ENCODE measurements at regions not wholly inside any gene's neighbourhood (a gene's known extent, or its start where the extent isn't known, plus 50 kb on each side); places are given as distances from the start of the nearest gene placed in this dataset.

DNA sequence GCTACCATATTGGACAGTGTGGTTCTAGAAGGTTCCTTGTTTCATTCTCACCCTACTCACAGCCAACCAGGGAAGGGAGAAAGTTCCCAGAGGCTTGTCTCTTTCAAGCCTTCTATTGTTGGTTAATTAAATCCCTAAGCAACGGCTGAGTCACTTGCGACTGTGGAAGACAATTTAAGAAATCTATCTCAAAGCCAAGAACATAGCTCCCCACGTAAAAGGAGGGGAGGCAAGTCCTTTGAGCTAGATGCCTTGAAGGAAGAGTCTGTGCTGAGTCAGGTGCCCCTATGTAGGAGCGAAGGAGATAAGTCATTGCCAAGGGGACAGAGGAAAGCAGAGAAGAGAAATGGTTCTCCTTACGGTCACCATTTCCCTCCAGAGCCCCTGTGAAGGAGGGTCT, 79.4 kb upstream of the PPP2R5A start:
- H3K9me2 ChIP-seq (replicated peaks; ENCODE audit: low read length): no peaks in the 10 kb centered on the region; the same call in 1 of the 2 replicates
- H3F3A ChIP-seq (ENCODE audit: low read length, unreplicated experiment): no peaks in the 10 kb centered on the region
- no peak overlapping the region for H3K4me2 ChIP-seq (ENCODE audit: low read length)
- no peak overlapping the region for H3K9ac ChIP-seq (ENCODE audit: low read length)
- no peak overlapping the region for H3K4me3 ChIP-seq (ENCODE audit: low read length)
- H3K36me3 ChIP-seq (ENCODE audit: low read depth, low read length): no peaks in the 10 kb centered on the region
- no peaks in the 10 kb centered on the region for H4K20me1 ChIP-seq (ENCODE audit: low read length)
- no peaks in the 10 kb centered on the region for H3K9me3 ChIP-seq (ENCODE audit: low read length)
- TF ChIP-seq, protein P1, sequence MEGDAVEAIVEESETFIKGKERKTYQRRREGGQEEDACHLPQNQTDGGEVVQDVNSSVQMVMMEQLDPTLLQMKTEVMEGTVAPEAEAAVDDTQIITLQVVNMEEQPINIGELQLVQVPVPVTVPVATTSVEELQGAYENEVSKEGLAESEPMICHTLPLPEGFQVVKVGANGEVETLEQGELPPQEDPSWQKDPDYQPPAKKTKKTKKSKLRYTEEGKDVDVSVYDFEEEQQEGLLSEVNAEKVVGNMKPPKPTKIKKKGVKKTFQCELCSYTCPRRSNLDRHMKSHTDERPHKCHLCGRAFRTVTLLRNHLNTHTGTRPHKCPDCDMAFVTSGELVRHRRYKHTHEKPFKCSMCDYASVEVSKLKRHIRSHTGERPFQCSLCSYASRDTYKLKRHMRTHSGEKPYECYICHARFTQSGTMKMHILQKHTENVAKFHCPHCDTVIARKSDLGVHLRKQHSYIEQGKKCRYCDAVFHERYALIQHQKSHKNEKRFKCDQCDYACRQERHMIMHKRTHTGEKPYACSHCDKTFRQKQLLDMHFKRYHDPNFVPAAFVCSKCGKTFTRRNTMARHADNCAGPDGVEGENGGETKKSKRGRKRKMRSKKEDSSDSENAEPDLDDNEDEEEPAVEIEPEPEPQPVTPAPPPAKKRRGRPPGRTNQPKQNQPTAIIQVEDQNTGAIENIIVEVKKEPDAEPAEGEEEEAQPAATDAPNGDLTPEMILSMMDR (conservative IDR thresholded peaks at IDR 0.05; ENCODE audit: low read depth, low read length): no peak
- TF ChIP-seq EZH2phosphoT487 (IDR thresholded peaks at IDR 0.05; ENCODE audit: borderline replicate concordance, low read length): no peak
- no peak for TF ChIP-seq EZH2 (IDR thresholded peaks at IDR 0.05; ENCODE audit: low read length, unreplicated experiment)
- intact Hi-C loops (cut with micrococcal nuclease): no loop called here
- H3K27ac ChIP-seq (ENCODE audit: low read length): no peak overlapping the region
- no peaks in the 10 kb centered on the region for H3K4me1 ChIP-seq (ENCODE audit: insufficient read depth, low read length)
- DNase-seq (no peak), ATAC-seq (no peak)
- ChIA-PET CTCF (interaction anchor here (0.7 kb wide), 1 partner anchor 729 kb away, joined by 4 read pairs; no protein-coding TSS in a partner anchor), POLR2A (ENCODE audit: unreplicated experiment) (interaction anchor here (0.5 kb wide), 1 partner anchor 478 kb away, joined by 7 read pairs; no protein-coding TSS in a partner anchor)
- BruUV-seq (replicated peaks): no TSS peak
- no peak overlapping the region for H2AFZ ChIP-seq (ENCODE audit: low read length)
- no peaks in the 10 kb centered on the region for H3K27me3 ChIP-seq (ENCODE audit: low read length)
- H3K79me2 ChIP-seq (ENCODE audit: low read length): no peaks in the 10 kb centered on the region

DNA sequence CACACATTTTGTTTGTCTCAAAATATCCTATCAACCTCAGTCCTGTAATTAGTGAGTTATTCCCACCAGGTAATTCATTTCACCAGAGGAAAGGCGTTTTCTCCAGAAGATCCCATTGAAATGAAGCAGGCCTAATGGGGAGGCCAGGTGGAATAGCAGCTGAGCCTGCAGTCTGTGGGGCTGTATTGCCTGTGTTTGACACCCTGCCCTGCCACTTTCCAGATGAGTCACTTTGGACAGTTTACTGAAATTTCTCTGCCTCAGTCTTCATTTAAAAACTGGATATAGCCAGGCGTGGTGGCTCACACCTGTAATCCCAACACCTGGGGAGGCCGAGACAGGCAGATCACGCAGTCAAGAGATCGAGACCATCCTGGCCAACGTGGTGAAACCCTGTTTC, 78.1 kb upstream of the PPP2R5A start:
- no peak for ATAC-seq
- Histone ChIP-seq H3K27me3 (ENCODE audit: low read length) (no peaks in the 10 kb centered on the region), H2AFZ (ENCODE audit: low read length) (no peak overlapping the region), H3K79me2 (ENCODE audit: low read length) (no peaks in the 10 kb centered on the region), H3K9me2 (replicated peaks; ENCODE audit: low read length) (no peaks in the 10 kb centered on the region; the same call in 1 of the 2 replicates), H3F3A (ENCODE audit: low read length, unreplicated experiment) (no peaks in the 10 kb centered on the region), H3K27ac (ENCODE audit: low read length) (no peak overlapping the region), H3K4me3 (ENCODE audit: low read length) (no peak overlapping the region), H4K20me1 (ENCODE audit: low read length) (no peaks in the 10 kb centered on the region), H3K9me3 (ENCODE audit: low read length) (no peaks in the 10 kb centered on the region), H3K36me3 (ENCODE audit: low read depth, low read length) (no peaks in the 10 kb centered on the region), H3K4me1 (ENCODE audit: insufficient read depth, low read length) (no peaks in the 10 kb centered on the region), H3K9ac (ENCODE audit: low read length) (no peak overlapping the region), H3K4me2 (ENCODE audit: low read length) (no peak overlapping the region)
- POLR2A ChIA-PET (ENCODE audit: unreplicated experiment): no interaction called here
- intact Hi-C loops (cut with micrococcal nuclease): no loop called here
- TF ChIP-seq EZH2 (IDR thresholded peaks at IDR 0.05; ENCODE audit: low read length, unreplicated experiment) (no peak), EZH2phosphoT487 (IDR thresholded peaks at IDR 0.05; ENCODE audit: borderline replicate concordance, low read length) (no peak)
- TF ChIP-seq, protein P1 (conservative IDR thresholded peaks at IDR 0.05; ENCODE audit: low read depth, low read length): no peak
- CTCF ChIA-PET: no interaction called here
- no peak for DNase-seq
- BruUV-seq (replicated peaks): no TSS peak

DNA sequence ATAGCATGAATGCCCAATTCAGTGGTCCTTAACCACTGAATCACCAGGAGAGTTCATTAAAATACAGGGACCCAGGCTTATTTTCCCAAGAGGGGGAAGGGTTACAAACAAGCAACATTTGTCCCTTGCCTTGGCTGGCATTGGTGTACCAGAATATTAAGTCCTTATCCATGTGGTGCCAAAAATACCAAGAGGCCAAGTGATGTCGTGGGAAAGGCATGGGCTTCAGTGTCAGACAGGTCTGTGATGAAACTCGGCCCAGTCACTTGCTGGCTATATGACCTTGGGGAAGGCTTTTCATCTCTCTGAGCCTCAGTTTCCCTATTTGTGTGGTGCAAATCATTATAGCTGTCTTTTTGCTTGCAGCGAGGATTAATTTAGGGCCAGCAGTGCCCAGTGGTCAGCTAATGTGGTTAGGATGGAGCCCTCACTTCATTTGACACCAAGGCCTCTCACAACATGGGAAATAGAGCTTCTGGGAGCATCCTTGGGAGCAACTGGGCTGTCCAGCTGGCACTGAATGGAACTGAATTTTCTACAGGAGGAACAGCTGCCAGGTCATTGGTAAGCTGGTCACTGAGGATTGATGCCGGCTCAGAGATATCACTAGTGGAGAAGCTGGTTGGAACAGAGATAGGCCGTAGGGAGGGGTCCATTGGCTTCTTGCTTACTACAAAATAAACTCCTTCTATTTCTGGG, 77.2 kb upstream of the PPP2R5A start:
- Histone ChIP-seq H3K36me3 (ENCODE audit: low read depth, low read length) (no peaks in the 10 kb centered on the region), H3K9ac (ENCODE audit: low read length) (no peak overlapping the region), H3K4me1 (ENCODE audit: insufficient read depth, low read length) (no peaks in the 10 kb centered on the region), H3K27me3 (ENCODE audit: low read length) (no peaks in the 10 kb centered on the region), H3K9me2 (replicated peaks; ENCODE audit: low read length) (no peaks in the 10 kb centered on the region; the same call in 1 of the 2 replicates), H3K4me3 (ENCODE audit: low read length) (no peak overlapping the region), H3K4me2 (ENCODE audit: low read length) (no peak overlapping the region), H3K27ac (ENCODE audit: low read length) (no peak overlapping the region), H2AFZ (ENCODE audit: low read length) (no peak overlapping the region), H4K20me1 (ENCODE audit: low read length) (no peaks in the 10 kb centered on the region), H3F3A (ENCODE audit: low read length, unreplicated experiment) (no peaks in the 10 kb centered on the region), H3K79me2 (ENCODE audit: low read length) (no peaks in the 10 kb centered on the region), H3K9me3 (ENCODE audit: low read length) (no peaks in the 10 kb centered on the region)
- TF ChIP-seq EZH2 (IDR thresholded peaks at IDR 0.05; ENCODE audit: low read length, unreplicated experiment) (no peak), EZH2phosphoT487 (IDR thresholded peaks at IDR 0.05; ENCODE audit: borderline replicate concordance, low read length) (no peak)
- TF ChIP-seq, protein P1 (conservative IDR thresholded peaks at IDR 0.05; ENCODE audit: low read depth, low read length): no peak
- ATAC-seq: no peak
- ChIA-PET POLR2A (ENCODE audit: unreplicated experiment) (no interaction called here), CTCF (no interaction called here)
- DNase-seq: no peak
- no TSS peak for BruUV-seq (replicated peaks)
- intact Hi-C loops (cut with micrococcal nuclease): no loop called here
